Motor neuron (in vitro differentiated cells): ENCODE measurements at regions not wholly inside any gene's neighbourhood (a gene's known extent, or its start where the extent isn't known, plus 50 kb on each side); places are given as distances from the start of the nearest gene placed in this dataset.
"Not testable (repeated sequence)": the region's sequence is repeated elsewhere in the genome, so short reads cannot be mapped to it uniquely, and the experiment has no call there.

ENCODE experiments used
- ATAC-seq, 8 experiments: fragments of 200-7000 bp; cut with Tn5 transposase; replicated peaks in 6 of 8; 2 replicates each; pipeline ENCODE4 v1.8.0; 2021; ENCODE audit warnings: mild to moderate bottlenecking in 8 of 8, moderate library complexity in 8 of 8
- H3K27ac ChIP-seq, 2 donors: fragments of 250-450 bp; sonication (Bioruptor Pico); 2 replicates each; pipeline ENCODE4 v1.9.0; 2021; ENCODE audit warnings: antibody characterized with exemption in 2 of 2, mild to moderate bottlenecking in 2 of 2, moderate library complexity in 1 of 2
- H3K4me1 ChIP-seq, 2 donors: fragments of 250-450 bp; sonication (Bioruptor Pico); replicated peaks in 1 of 2; 2 replicates each; pipeline ENCODE4 v1.6.1; 2021; ENCODE audit warnings: antibody characterized with exemption in 2 of 2, mild to moderate bottlenecking in 2 of 2, moderate library complexity in 1 of 2
- H3K4me3 ChIP-seq, 5 donors: fragments of 250-450 bp; sonication (Bioruptor Pico); 2 replicates each; pipeline ENCODE4 v1.9.0; 2021; ENCODE audit warnings: antibody characterized with exemption in 5 of 5, mild to moderate bottlenecking in 5 of 5, moderate library complexity in 4 of 5
- WGBS, 10 experiments: fragments of 450-650 bp; shearing (Covaris generic); methylation state at CpG; one replicate each; pipeline ENCODE4 v1.0.0; 2022; 5-methylcytosine and 5-hydroxymethylcytosine counted together
- in situ Hi-C, 9 experiments: fragments of 400-800 bp; cut with MboI; loops; one replicate each; pipeline ENCODE4 v1.15.0; 2021; ENCODE audit warnings: low sequenced_read_pairs in 9 of 9, low pct_unique_long_range_greater_than_20kb in 2 of 9; ENCODE audit not compliant: unreplicated experiment in 9 of 9

DNA sequence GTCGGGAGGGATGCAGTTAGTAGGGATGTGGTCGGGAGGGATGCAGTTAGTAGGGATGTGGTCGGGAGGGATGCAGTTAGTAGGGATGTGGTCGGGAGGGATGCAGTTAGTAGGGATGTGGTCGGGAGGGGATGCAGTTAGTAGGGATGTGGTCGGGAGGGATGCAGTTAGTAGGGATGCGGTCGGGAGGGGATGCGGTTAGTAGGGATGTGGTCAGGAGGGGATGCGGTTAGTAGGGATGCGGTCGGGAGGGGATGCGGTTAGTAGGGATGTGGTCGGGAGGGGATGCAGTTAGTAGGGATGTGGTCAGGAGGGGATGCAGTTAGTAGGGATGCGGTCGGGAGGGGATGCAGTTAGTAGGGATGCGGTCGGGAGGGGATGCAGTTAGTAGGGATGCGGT, 96.2 kb downstream of the BDH1 start:
- peaks cover 6 to 18% of the 10 kb centered on the region in 2 donors for H3K4me1 ChIP-seq
- in situ Hi-C loops = loop anchor here in 1 of 9 experiments (25.0 kb wide), 1 partner anchor 172 kb away; the partner anchor contains the start of gene DLG1
- ATAC-seq, H3K4me3 ChIP-seq, H3K27ac ChIP-seq: not testable (repeated sequence)
- WGBS, 10 experiments = 54% methylated on average over 8 of the region's 19 CpGs; no CpG with 5 or more reads in 9 of the 10 experiments

DNA sequence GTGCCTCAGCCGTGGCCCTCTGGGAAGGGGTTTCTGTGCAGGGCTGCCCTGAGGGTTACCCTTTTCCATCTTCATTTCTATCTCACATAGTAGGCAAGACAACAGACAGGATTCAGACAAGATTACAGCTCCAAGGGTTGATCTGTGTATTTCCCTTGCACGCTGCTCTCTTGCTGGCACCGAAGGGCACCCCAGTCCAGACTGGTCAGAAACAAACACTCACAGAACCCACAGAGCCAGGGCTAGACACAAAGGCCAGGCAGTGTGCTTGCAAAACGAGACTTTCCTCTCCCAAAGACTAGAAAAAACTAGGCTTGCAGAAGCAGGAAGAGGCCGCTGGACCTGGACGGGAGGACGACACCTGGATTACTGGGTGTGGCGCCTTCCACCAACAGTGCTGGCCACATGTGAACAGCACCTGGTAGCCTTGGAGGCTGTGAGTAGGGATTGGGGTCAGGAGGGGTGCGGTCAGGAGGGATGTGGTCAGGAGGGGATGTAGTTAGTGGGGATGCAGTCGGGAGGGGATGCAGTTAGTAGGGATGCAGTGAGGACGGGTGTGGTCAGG, 96.8 kb downstream of the BDH1 start:
- no peak overlapping the region for H3K27ac ChIP-seq
- WGBS, 10 experiments = 100% methylated on average over 1 to 3 of the region's 11 CpGs; no CpG with 5 or more reads in 5 of the 10 experiments
- no peak for ATAC-seq
- H3K4me3 ChIP-seq = no peak overlapping the region
- in situ Hi-C loops = loop anchor here in 1 of 9 experiments (25.0 kb wide), 1 partner anchor 172 kb away; the partner anchor contains the start of gene DLG1
- peaks cover 6 to 16% of the 10 kb centered on the region in 2 donors for H3K4me1 ChIP-seq

DNA sequence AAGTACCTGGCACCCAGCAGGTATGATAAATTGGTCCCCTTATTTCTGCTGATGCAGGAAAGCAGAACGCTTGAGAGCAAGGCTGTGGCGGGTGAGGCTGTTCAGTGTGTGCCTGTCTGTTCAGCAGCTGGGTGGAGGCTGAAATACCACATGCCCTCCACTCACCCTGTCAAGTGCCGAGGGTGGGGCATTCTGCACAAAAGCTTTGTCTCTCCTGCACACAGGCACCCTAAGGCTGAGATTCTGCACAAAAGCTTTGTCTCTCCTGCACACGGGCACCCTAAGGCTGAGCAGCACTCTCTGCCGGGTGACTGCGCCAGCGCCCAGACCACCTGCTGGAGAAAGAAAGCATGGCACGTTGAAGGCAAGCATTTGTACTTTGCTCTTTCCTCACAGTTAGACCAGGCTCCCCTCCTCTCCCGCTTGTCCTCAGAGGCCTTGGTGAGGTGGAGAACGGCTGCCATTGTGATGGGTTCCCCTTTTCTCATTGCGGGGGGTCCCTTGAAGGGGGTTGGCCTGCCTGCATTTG, 97.5 kb downstream of the BDH1 start:
- 27 to 77% (median 59%) methylated on average over 2 to 8 of the region's 11 CpGs; no CpG with 5 or more reads in 2 of the 10 experiments for whole genome bisulfite sequencing, 10 experiments
- ATAC-seq = no peak

DNA sequence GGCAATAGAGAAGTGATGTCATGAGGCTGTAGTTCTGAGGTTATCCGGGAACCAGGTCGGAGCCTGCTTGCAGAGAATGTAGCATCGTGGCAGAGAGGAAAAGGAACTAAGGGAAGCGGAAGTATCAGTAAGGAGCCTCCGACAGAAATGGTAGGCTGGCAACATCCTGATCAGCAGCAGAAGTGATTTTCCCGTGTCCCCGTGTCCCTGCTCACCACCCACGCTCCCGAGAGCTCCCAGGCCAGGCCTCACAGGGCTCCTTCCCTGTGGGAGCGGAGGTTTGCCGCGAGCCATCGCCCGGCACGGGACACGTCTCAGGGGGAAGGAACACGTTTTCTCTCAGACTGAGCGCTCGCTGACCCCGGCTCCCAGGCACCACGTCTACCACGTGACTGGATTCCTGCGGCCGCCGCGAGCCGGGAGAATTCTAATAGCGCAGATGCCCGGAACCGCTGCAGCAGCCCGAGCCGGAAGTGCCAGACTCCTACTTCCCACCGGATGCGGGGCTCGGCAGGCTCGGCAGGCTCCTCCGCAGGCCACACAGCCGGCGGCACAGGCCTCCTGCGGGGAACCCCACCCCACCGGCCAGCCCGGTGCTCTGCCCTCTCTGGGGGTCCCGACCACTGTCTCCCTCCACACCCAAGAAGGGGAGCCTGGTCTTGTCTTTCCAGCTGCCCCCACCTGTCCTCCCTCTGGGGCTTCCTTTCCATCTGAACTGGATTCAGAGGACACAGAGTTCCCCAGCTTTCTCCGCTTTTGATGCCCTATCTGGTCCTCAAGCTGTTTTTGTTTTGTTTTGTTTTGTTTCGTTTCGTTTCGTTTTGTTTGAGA, 99.3 kb downstream of the BDH1 start:
- peaks cover 6 to 16% of the 10 kb centered on the region in 2 donors for H3K4me1 ChIP-seq
- peak overlapping the region; percentile 61 to 81 for H3K27ac ChIP-seq
- in situ Hi-C loops = loop anchor here in 1 of 9 experiments (25.0 kb wide), 1 partner anchor 169 kb away; the partner anchor contains the start of gene DLG1
- ATAC-seq = peak; percentile 87 to 97 (median 92)
- 5 to 91% (median 47%) methylated on average over 2 to 18 of the region's 47 CpGs; no CpG with 5 or more reads in 2 of the 10 experiments for WGBS, 10 experiments
- H3K4me3 ChIP-seq = peak overlapping the region; percentile 7 to 32 (median 28)

More for the DNA sequence above, 97.5 kb downstream of the BDH1 start:
- H3K27ac ChIP-seq = no peak overlapping the region
- H3K4me1 ChIP-seq = peaks cover 6 to 16% of the 10 kb centered on the region in 2 donors
- H3K4me3 ChIP-seq = no peak overlapping the region
- in situ Hi-C loops = loop anchor here in 1 of 9 experiments (25.0 kb wide), 1 partner anchor 171 kb away; the partner anchor contains the start of gene DLG1

DNA sequence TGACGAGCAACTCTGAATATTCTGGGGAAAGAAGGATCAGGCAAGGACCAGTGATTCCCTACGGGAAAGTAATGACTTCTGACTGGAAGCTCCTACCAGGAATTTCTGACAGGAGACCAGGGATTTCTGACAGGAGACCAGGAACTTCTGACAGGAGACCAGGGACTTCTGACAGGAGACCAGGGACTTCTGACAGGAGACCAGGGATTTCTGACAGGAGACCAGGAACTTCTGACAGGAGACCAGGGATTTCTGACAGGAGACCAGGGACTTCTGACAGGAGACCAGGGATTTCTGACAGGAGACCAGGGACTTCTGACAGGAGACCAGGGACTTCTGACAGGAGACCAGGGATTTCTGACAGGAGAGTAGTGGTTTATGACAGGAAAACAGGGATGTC, 100.9 kb downstream of the BDH1 start:
- in situ Hi-C loops = loop anchor here in 1 of 9 experiments (25.0 kb wide), 1 partner anchor 168 kb away; the partner anchor contains the start of gene DLG1
- H3K4me1 ChIP-seq = peaks cover 6 to 16% of the 10 kb centered on the region in 2 donors
- H3K4me3 ChIP-seq, ATAC-seq, H3K27ac ChIP-seq: not testable (repeated sequence)
- 100% methylated on average over 1 of the region's 2 CpGs; no CpG with 5 or more reads in 9 of the 10 experiments for WGBS, 10 experiments

DNA sequence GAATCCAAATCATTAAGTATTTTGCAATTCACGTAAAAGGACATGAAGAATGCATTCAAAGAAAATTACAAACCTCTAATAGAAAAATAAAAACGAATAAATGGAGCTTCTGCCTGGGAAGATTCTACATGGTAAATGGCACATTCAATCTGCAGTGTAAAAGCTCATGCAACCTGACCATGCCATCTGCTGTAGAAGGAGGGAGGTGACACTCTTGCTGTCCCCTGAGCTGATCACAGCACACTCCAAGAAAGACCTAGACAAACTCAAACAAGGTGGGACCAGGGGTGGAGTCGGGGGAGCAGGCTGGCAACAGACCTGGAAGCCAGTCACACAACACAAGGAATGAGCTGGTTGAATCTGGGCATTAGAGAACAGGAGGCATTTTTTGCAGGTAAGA, 101.8 kb downstream of the BDH1 start:
- 36 to 78% (median 51%) methylated on average over 1 to 3 of the region's 3 CpGs; no CpG with 5 or more reads in 1 of the 10 experiments for WGBS, 10 experiments
- in situ Hi-C loops = loop anchor here in 1 of 9 experiments (25.0 kb wide), 1 partner anchor 167 kb away; the partner anchor contains the start of gene DLG1
- peak in 1 of 8 experiments; percentile 46 for ATAC-seq
- no peak overlapping the region for H3K4me3 ChIP-seq
- H3K4me1 ChIP-seq = peaks cover 6 to 16% of the 10 kb centered on the region in 2 donors
- H3K27ac ChIP-seq = no peak overlapping the region

DNA sequence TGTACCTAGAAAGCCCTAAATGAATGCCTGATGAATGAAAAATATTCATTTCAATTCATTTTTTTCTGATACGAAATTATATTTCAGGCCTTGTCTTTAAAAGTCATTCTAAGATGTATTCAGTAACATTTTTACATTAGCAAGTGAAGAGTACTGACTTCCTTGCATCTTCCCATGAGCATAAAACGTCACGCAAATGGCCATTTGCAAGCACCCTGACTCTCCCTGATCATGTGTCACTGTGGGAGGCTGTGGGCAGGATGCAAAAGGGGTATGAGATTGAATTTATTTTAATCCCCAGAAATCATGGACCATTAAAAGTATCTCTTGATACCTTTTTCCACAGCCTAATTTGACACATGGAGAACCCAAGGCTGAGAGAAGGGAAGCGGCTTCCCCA, 105.0 kb downstream of the BDH1 start:
- peak in 2 of 8 experiments; percentile 76 to 91 for ATAC-seq
- no peak overlapping the region for H3K27ac ChIP-seq
- in situ Hi-C loops = loop anchor here in 1 of 9 experiments (25.0 kb wide), 1 partner anchor 164 kb away; the partner anchor contains the start of gene DLG1
- H3K4me3 ChIP-seq = no peak overlapping the region
- peaks cover 10 to 12% of the 10 kb centered on the region in 2 donors for H3K4me1 ChIP-seq
- WGBS, 10 experiments = 33 to 96% (median 63%) methylated on average over 2 to 4 of the region's 4 CpGs; no CpG with 5 or more reads in 1 of the 10 experiments

DNA sequence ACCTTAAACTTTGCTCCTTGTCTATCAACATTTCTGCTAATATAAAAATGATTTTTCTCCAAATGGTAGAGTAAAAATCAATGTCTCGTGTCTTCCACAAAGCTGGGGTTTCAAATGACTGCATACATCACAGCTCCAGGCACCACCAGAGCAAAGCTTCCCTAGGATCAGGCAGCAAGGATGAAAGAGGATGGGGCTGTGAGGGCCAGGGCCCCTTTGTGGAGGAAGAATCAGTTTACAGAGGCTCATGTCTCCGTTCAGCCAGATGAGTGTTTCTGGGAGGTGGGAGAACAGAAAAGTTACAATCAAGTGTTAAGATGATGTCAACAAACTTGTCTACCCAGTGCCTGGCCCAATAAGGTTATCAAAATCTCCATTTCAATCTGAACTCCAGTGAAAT, 105.5 kb downstream of the BDH1 start:
- in situ Hi-C loops = loop anchor here in 1 of 9 experiments (25.0 kb wide), 1 partner anchor 163 kb away; the partner anchor contains the start of gene DLG1
- H3K4me1 ChIP-seq = peaks cover 10 to 15% of the 10 kb centered on the region in 2 donors
- whole genome bisulfite sequencing, 10 experiments = 50 to 100% (median 75%) methylated on average over 1 to 2 of the region's 2 CpGs; no CpG with 5 or more reads in 3 of the 10 experiments

DNA sequence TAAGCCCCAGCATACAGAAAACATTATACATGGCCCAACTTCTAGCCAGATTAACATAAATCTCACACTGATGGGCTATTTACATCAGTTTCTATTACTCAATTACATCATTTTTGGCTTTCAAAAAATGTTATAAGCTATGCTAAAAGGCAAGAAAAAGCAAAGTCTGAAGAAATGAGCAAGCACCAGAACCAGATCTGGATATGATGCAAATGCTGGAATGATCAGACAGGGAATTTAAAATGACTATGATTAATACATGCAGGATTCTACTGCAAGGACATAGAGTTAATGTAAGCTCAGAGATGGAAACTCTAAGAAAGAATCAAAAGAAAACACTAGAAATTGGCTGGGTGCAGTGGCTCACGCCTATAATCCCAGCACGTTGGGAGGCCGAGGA, 106.6 kb downstream of the BDH1 start:
- H3K27ac ChIP-seq, H3K4me3 ChIP-seq, ATAC-seq, in situ Hi-C loops: not testable (repeated sequence)
- no CpG with 5 or more reads among the region's 3 CpGs for WGBS, 10 experiments
- peaks cover 10 to 15% of the 10 kb centered on the region in 2 donors for H3K4me1 ChIP-seq

More for the DNA sequence above, 105.5 kb downstream of the BDH1 start:
- no peak for ATAC-seq
- Histone ChIP-seq H3K27ac (no peak overlapping the region), H3K4me3 (no peak overlapping the region)

DNA sequence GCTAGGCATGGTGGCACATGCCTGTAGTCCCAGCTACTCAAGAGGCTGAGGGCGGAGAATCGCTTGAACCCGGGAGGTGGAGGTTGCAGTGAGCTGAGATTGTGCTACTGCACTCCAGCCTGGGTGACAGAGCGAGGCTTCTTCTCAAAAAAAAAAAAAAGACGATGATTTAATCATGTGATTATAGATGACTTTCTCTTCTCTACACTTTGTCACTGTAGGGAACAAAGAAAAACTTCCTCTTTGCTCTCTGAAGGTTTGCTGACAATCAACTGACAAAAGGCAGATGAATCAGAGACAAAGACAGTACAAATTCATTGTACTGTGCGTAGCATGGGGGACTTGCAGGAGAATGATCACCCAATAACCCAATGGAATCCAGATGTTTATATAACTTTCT, 108.0 kb downstream of the BDH1 start:
- H3K27ac ChIP-seq, in situ Hi-C loops, H3K4me3 ChIP-seq: not testable (repeated sequence)
- ATAC-seq = peak in 2 of 8 experiments; percentile 35 to 56
- peaks cover 10 to 15% of the 10 kb centered on the region in 2 donors for H3K4me1 ChIP-seq
- 20 to 92% (median 83%) methylated on average over 1 to 5 of the region's 6 CpGs; no CpG with 5 or more reads in 6 of the 10 experiments for WGBS, 10 experiments

DNA sequence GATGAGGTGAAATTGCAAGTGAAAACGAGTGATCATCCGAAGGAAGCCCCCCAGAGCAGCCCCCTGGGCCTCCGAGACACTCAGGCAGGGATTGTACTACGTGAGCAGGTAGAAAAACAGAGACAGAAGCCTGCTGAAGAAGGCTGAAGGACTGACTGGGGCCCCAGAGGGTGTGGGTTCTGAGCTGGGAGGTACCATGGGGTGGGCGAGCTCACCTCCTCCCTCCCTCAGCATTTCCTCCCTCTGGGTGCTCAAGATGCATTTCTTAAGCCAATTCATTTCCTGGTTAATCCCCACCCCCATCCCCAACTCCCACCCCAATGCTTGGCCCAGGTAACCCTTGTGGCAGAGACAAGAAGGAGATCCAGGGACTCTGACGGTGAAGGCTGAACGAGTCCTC, 108.7 kb downstream of the BDH1 start:
- 72 to 100% (median 88%) methylated on average over 1 to 5 of the region's 7 CpGs; no CpG with 5 or more reads in 5 of the 10 experiments for WGBS, 10 experiments
- no peak overlapping the region for H3K27ac ChIP-seq
- no peak for ATAC-seq
- in situ Hi-C loops = no loop called here
- H3K4me3 ChIP-seq = no peak overlapping the region
- peaks cover 10 to 15% of the 10 kb centered on the region in 2 donors for H3K4me1 ChIP-seq

DNA sequence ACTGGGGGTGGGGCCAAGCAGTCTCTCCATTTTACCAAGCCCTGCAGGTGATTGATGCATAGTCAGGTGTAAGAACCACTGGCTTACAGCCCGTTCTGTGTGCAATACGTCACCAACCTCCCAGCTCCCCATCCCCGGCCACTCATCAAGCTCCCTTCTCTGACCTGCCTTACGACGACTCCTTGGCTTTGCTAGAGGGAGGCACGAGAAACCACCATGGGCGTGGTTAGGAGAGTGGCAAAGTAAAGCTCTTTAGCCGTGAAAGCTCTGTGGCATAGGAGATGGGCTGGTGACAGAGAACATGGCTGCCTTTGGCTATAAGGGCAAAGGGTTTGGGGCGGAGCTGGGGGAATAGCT, 109.1 kb downstream of the BDH1 start:
- ATAC-seq = peak in 5 of 8 experiments; percentile 23 to 74 (median 37)
- Histone ChIP-seq H3K27ac (no peak overlapping the region), H3K4me3 (no peak overlapping the region), H3K4me1 (peaks cover 10 to 15% of the 10 kb centered on the region in 2 donors)
- in situ Hi-C loops = no loop called here
- 69 to 100% (median 90%) methylated on average over 3 to 5 of the region's 9 CpGs; no CpG with 5 or more reads in 5 of the 10 experiments for WGBS, 10 experiments
